HG03342 (cell line): ENCODE measurements at regions not wholly inside any gene's neighbourhood (a gene's known extent, or its start where the extent isn't known, plus 50 kb on each side); places are given as distances from the start of the nearest gene placed in this dataset.
A peak's percentile ranks its signal among the peaks of the same experiment; 100 is the strongest.

Experiments
- ATAC-seq: cut with Tn5 transposase; IDR thresholded peaks from one replicate; pipeline ENCODE4 v1.9.1; 2021; ENCODE audit warnings: mild to moderate bottlenecking, moderate library complexity; ENCODE audit not compliant: unreplicated experiment

GRCh38 chr2:217722883-217723472 is 279.8 kb downstream of the TNS1 start:
- ATAC-seq, result no peak

DNA sequence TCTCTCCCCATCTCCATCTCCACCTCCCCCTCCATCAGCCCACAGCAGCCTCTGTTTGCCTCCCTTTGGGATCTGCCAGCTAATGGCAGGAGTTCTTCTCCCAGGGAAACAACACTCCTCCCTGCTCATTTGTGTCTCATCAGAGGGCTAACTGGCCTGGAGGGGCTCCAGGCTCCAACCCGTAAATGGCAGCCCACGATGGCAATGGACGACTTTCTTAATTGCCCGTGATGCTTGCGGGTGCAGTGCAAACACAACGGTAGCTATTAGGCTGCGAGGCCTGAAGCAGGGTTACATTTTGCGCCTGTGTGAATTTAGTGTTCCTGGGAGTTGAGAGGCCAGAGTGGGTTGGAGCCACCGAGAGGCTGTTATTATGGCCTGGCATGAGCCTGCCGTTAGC is 285.1 kb downstream of the TNS1 start:
- no peak for ATAC-seq

GRCh38 chr2:217715484-217715883 is 287.3 kb downstream of the TNS1 start:
- ATAC-seq, result no peak

DNA sequence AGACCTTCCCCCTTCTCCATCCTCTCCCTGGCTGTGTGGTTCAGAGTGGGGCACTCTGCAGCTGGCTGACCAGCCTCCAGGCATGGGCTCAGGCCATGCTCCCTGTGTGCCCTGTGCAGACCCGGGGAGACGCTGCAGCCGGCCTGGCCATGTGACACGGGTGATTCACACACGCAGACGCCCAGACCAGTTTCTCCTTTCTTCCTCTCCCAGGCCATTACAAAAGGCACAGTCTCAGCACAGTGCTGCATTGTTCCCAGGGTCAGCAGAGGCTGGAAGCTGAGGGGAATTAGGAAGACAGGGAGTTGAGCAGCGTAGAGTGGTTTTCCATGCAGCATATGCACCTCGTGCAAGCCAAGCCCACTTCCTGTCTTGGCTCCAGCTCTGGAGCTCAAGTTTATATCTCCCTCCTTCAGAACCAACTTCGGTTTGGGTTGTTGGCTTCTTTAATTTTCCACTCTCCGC is 288.5 kb downstream of the TNS1 start:
- ATAC-seq, result no peak

DNA sequence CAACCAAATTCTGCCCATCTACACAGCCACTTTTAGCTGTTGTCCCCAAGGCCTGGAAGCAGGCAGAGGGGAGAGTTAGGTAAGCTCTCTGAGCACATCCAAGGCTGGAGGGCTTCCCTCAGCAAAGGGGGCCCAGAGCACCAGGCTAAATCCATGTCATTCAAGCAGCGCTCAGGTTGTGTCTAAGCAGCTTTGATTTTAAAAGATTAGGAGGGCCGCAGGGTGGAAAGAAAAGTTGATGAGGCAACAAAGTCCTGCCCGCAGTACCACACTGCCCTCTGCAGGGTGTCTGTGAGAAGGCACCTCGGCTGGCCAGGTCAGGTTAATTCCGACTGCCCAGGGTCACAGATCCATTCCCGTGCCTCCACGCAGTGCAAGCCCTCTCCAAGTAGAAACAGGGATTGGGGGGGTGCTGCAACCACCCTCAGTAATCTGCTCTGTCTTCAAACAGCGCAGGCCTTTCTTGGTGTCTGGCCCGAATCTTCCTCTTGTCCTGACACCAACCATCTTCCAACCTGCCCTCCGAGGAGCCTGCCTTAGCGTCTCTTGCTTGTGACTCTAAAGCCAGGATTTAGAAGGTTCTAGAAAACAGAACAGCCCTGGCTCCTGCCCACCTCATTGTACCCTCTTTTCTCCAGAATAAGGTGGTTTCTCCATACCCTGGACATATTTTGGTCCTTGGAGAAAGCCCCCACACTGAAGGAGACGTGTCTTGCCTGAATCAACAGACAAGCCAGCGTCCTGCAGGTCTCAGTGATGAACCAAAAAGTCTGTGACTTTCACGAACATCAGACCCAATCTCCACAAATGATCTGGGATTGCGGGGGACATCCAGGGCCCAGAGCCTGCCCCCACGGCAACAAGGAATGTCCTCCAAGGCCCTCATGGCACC is 289.2 kb downstream of the TNS1 start:
- peak; percentile 67 for ATAC-seq

DNA sequence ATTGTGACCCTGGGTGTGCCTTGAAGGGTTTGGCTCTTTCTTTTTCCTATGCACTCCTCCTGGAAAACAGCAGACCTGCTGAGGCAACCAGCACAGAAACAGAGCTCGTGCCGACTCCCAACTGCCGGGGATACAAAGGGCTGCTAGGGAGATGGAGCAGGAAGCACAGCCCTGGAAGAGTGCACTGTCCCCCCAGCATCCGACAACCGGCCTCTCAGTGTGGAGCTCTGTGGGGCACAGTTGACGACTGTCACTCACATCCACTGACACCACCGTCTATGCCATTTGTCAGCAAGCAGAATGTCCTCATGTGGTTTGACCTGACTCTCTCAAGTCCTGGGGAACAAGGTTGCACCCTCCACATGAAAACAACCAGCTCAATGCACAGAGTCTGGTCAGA is 290.4 kb downstream of the TNS1 start:
- ATAC-seq, result no peak

GRCh38 chr2:217711188-217711587 is 291.6 kb downstream of the TNS1 start:
- ATAC-seq, result no peak

DNA sequence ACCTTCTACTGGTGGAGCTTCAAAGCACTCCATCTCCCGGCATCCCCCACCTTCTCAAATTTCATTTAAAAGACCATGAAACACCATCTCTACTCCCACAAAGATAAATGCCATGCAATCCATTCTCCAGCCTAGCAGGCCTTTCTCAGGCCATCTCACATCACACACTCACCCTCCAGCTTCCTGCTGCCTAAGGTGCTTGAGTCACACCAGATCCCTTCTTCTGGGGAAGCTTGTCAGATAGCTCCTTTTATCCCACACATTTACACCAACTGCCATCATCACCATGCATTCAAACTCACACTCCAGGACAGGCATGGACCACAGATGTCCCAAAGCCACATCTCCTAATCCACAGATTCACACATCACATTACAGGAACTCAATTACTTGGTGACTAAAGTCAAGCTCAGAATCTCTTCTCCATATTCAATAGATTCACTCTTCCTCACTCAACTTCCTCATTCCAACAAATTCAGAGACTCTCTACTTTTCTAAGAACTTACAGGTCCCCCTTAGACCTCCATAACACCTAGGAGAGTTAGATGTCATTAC is 292.5 kb downstream of the TNS1 start:
- no peak for ATAC-seq

DNA sequence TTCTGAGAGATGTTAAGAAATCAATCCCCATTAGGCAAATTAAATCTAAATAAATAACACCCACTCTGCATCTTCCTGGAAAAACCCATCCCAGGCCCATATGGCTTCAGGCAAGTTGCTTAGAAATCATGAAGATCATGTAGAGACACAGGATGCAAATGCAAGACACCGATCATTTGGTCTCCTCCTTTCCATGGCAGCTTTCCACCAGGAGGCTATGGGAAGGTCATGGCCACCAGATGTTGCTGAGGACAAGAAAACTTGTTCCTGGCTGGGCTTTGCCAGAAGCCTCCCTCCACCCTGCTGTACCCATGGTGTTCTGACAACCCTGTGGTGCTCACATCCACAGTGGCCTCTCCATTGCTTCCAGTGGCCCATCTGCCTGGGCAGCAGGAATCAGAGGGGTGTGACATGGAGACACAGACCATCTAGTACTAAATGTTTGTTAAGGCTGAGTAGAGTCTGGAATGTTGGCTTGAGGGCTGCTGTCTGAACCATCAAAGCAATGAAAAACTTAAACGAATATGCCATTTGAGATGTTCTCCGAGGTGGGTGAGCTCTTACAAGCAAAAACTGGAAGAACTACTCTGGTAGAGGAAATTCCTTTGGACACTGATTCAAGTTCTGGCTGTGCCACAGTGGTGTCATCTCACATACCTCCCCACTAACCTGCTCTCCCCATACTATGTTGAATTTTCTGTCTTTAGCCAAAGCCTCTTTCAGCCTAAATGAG is 293.2 kb downstream of the TNS1 start:
- ATAC-seq, result no peak

DNA sequence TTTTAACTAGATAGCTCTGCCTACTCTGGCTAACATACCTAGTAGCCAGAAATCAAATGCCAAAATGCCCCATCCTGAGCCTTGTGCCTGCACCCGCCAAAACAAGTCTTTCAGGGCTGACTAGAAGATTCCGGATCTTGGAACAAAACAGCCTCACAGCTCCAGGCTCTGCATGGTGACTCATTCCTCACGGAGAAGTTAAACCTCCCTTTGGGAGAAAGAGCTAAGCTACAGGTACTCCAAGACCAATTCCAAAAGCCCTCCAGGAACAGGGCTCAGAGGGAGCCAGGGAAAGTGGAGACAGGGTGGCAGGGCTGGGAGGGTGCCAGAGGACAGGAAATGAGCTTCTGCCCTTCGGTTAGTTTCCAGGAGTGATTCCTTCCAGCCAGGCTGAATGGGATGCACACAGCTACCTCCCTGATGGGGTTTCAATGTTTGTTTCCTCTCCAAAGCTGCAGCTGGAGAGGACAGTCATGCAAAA is 295.6 kb downstream of the TNS1 start:
- ATAC-seq, result no peak

DNA sequence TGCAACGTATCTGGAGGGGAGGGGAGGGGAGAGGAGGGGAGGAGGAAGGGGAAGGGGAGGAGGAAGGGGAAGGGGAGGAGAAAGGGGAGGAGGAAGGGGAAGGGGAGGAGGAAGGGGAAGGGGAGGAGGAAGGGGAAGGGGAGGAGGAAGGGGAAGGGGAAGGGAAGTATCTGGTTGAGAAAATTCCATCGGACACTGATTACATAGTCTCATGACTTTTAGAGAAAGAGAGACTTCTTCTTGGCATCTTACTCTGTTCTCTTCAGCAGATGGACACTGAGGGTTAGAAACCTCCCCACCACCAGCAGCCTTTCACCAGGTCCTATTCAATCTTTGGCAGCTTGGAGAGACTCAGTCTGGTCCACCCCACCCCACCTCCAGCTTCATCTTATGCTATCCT is 296.3 kb downstream of the TNS1 start:
- ATAC-seq, result no peak

GRCh38 chr2:217706095-217706494 is 296.7 kb downstream of the TNS1 start:
- ATAC-seq, result no peak

DNA sequence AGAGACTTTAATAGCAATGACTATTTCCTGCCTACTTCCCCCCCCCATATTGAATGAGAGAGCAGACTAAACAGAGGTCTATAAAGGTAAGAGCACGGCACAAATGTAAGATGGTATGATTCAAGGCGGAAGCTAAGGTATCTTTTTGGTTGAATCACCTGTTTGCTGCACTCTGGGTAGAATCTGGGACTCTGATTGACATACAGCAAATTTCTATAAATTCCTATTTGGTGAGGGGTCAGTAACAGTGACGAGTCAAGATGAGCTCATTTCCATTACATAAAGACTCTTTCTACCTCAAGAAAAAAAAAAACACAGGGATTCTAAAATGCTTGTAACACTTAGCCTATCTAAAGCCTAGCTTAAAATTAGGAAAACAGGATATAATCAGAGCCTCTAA is 297.3 kb downstream of the TNS1 start:
- no peak for ATAC-seq

DNA sequence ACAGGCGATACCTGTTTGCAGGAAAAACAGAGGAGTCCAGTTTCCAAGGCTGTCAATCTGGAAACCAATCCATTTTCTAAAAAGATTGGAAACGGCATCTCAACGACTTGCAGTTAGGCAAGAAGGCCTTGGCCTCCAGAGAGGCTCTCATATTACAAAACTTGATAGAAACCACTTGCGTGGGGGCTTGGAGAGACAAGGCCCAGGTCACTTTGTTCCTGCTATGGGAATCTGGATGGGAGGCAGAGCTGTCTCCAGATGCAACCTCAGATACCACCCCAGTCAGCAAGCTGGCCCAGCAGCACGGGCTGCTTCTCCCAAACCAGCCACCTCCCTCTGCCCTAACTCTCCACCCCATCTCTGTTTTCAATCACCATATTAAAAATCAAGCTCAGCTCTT is 298.8 kb downstream of the TNS1 start:
- no peak for ATAC-seq

DNA sequence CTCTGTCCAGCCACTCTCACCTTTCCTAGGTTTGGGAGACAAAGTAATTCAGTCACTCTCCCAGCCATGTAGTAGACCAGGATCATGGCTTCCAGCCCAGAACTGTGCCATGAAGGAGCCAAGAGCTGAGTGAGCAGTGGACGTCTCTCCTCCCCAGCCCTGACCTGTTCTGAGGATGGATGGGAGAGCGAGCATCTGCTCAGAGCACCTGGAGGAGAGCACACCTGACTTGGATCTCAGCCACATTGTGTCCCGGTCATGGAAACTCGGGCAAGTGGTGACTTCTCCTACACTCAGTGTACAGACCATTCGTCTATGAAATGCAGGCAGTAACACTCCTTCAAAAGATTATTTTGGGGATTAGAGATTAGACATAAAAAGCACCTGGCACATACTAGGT is 299.7 kb downstream of the TNS1 start:
- no peak for ATAC-seq

- no peak for ATAC-seq
These were observed 301.2 kb downstream of the TNS1 start for GRCh38 chr2:217701622-217702021.

DNA sequence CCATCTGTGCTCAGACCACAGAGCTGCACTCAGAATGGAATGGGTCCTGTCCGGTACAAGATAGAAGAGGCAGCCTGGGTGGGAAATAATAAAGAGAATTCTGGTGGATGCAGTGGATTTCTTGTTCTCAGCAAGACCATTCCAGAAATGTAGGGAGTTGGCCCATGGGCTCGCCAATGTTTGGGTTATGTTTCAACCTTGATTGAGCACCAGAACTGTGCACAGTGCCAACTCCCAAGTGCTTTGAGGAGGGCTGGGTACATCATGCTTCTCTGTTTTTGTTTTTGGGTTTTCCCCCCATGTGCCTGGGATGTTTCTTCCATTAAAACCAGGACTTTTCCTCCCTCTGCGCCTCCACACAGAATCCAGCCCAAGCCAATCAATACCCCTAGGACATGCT is 304.1 kb downstream of the TNS1 start:
- ATAC-seq, result no peak

DNA sequence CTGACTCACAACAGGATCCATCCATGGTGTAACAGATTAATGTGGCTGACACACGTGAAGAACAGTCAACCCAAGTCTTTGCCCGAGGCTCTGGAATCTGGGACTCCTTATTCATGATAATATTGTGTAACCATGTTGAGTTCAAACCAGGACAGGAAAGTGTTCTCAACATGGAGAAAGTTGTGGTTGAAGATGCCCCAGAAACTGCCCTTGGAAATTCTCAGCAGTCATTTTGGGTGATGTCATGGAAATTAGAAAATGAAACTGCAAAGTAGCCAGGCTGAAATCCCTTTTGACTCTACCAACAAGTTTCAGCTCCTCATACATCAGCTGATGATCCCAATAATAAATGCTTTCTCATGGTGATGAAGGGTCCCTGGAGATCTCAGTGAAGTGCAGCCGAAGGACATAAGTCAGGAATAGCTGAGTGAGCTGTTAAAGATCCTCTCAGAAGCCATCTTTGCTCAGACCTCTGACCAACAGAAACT is 307.7 kb downstream of the TNS1 start:
- ATAC-seq, result no peak

DNA sequence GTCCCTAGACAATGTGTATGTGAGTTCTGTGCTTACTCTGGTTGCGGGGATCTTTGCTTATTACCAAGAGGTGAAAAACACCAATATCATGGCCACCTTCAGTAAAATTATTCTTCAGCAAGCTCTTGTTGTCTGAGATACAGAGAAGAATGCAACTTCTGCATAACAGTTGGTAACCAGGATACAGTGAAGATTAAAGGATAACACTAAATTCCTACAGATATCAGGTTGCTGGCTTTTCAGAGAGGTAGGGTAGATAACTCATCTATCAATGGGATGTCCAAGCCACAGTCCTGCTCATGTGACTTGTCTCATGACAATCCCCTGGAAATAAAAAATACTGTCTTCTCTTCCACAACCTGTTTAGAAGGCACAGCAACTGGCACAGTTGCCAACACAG is 308.5 kb downstream of the TNS1 start:
- no peak for ATAC-seq

- ATAC-seq, result no peak
These were observed 309.4 kb downstream of the TNS1 start for GRCh38 chr2:217693363-217693762.
